ENCODE measurements at regions not wholly inside any gene's neighbourhood (a gene's known extent, or its start where the extent isn't known, plus 50 kb on each side); places are given as distances from the start of the nearest gene placed in this dataset.

GRCh38 chrX:35699642-35700041 is 98.5 kb upstream of the MAGEB16 start:
- TF ChIP-seq CTCF (IDR thresholded peaks at IDR 0.05; ENCODE audit: unreplicated experiment): no peak
- Mint-ChIP-seq H3K4me1 (ENCODE audit: low read depth) (no peaks in the 10 kb centered on the region), H3K27me3 (no peaks in the 10 kb centered on the region), H3K36me3 (ENCODE audit: insufficient read depth) (no peaks in the 10 kb centered on the region), H3K9me3 (ENCODE audit: low read depth) (peaks cover 12% of the 10 kb centered on the region), H3K27ac (no peak overlapping the region), H3K4me3 (ENCODE audit: low read depth) (no peak overlapping the region)
- DNase-seq (ENCODE audit: low spot score, unreplicated experiment): no peak

GRCh38 chrX:35700121-35700520 is 98.0 kb upstream of the MAGEB16 start:
- H3K4me1 Mint-ChIP-seq (ENCODE audit: low read depth): no peaks in the 10 kb centered on the region
- no peak overlapping the region for H3K4me3 Mint-ChIP-seq (ENCODE audit: low read depth)
- peaks cover 12% of the 10 kb centered on the region for H3K9me3 Mint-ChIP-seq (ENCODE audit: low read depth)
- DNase-seq (ENCODE audit: low spot score, unreplicated experiment): no peak
- H3K27me3 Mint-ChIP-seq: no peaks in the 10 kb centered on the region
- no peak for TF ChIP-seq CTCF (IDR thresholded peaks at IDR 0.05; ENCODE audit: unreplicated experiment)
- H3K36me3 Mint-ChIP-seq (ENCODE audit: insufficient read depth): no peaks in the 10 kb centered on the region
- no peak overlapping the region for H3K27ac Mint-ChIP-seq

DNA sequence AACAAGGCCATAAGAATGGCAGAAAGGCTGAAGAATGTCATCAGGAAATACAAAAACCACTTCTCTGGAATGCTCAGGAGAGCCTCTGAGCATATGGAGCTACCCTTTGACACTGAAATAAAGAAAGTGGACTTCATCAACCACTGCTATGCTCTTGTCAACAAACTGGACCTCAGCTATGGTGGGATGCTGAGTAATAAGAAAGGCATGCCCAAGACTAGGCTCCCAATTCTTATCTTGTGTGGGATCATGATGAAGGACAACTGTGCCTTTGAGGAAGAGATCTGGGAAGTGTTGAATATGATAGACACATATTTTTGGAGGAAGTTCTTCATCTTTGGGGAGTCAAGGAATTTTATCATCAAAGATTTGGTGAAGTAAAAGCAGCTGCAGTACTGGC is 86.9 kb upstream of the MAGEB16 start:
- Mint-ChIP-seq H3K27me3 (no peaks in the 10 kb centered on the region), H3K4me3 (ENCODE audit: low read depth) (no peak overlapping the region), H3K4me1 (ENCODE audit: low read depth) (no peaks in the 10 kb centered on the region), H3K36me3 (ENCODE audit: insufficient read depth) (no peaks in the 10 kb centered on the region), H3K9me3 (ENCODE audit: low read depth) (peaks cover 17% of the 10 kb centered on the region), H3K27ac (no peak overlapping the region)
- TF ChIP-seq CTCF (IDR thresholded peaks at IDR 0.05; ENCODE audit: unreplicated experiment): no peak
- DNase-seq (ENCODE audit: low spot score, unreplicated experiment): no peak

DNA sequence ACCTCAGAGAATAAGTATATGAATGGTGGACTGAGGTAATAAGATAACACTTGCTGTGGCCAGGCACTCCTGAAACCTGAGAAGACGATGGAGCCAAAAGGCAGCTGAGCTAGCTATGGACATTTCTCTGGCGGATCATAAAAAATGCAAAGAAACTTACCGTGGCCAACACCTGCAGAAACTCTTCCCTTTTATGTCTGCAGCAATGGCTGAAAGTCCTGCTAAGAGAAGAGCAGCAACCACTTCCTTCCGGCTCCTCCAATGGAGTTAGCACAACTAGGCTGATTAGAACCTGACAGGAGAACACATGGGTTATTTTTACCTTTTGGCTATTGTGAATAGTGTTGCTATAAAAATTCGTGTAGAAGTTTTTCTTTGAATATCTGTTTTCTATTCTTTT is 76.0 kb upstream of the MAGEB16 start:
- H3K9me3 Mint-ChIP-seq (ENCODE audit: low read depth): peaks cover 18% of the 10 kb centered on the region
- H3K36me3 Mint-ChIP-seq (ENCODE audit: insufficient read depth): peaks cover 2% of the 10 kb centered on the region

DNA sequence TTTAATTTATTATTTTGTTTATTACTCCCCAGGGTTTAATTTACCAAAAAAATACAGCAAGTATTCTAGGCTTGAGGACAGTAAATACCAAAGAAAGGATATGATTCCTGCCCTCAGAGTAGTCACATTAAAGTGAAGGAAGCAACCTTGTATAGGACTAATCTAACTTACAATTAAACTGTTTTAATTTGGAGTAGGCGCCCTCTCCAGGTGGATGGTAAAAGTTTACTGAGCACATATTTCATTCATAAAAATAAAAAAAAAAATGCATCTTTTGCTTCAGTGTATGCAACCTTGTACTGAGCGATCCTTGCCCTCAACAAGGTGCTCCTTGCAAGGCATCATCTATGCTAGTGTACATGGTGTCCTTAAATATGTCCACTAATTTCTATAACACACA is 72.0 kb upstream of the MAGEB16 start:
- Mint-ChIP-seq H3K27me3 (no peaks in the 10 kb centered on the region), H3K27ac (no peak overlapping the region), H3K4me1 (ENCODE audit: low read depth) (no peaks in the 10 kb centered on the region), H3K36me3 (ENCODE audit: insufficient read depth) (peaks cover 7% of the 10 kb centered on the region), H3K9me3 (ENCODE audit: low read depth) (peaks cover 30% of the 10 kb centered on the region), H3K4me3 (ENCODE audit: low read depth) (no peak overlapping the region)
- TF ChIP-seq CTCF (IDR thresholded peaks at IDR 0.05; ENCODE audit: unreplicated experiment): no peak
- DNase-seq (ENCODE audit: low spot score, unreplicated experiment): no peak

More for the DNA sequence above, 76.0 kb upstream of the MAGEB16 start:
- H3K27ac Mint-ChIP-seq: no peak overlapping the region
- DNase-seq (ENCODE audit: low spot score, unreplicated experiment): no peak
- no peak for TF ChIP-seq CTCF (IDR thresholded peaks at IDR 0.05; ENCODE audit: unreplicated experiment)
- H3K27me3 Mint-ChIP-seq: no peaks in the 10 kb centered on the region
- H3K4me3 Mint-ChIP-seq (ENCODE audit: low read depth): no peak overlapping the region
- H3K4me1 Mint-ChIP-seq (ENCODE audit: low read depth): no peaks in the 10 kb centered on the region
